ENCODE measurements at regions not wholly inside any gene's neighbourhood (a gene's known extent, or its start where the extent isn't known, plus 50 kb on each side); places are given as distances from the start of the nearest gene placed in this dataset.
"Not testable (repeated sequence)": the region's sequence is repeated elsewhere in the genome, so short reads cannot be mapped to it uniquely, and the experiment has no call there.

- Histone ChIP-seq H3K4me3 (no peak overlapping the region), H3K36me3 (no peaks in the 10 kb centered on the region), H3K27ac (no peak overlapping the region), H3K4me1 (no peaks in the 10 kb centered on the region), H3K27me3 (no peaks in the 10 kb centered on the region), H3K9me3 (peaks cover 0 to 9% (median 6%) of the 10 kb centered on the region in 3 donors)
- intact Hi-C loops (cut with DNase I; ENCODE audit: low total_unique reads) = no loop called here
- DNase-seq = no peak
- no peak for TF ChIP-seq CTCF (IDR thresholded peaks at IDR 0.05)
Observed at GRCh38 chr6:81098109-81098814, 654.2 kb downstream of the TENT5A start.

- H3K4me1 ChIP-seq; H3K27ac ChIP-seq; H3K4me3 ChIP-seq; DNase-seq; H3K36me3 ChIP-seq; H3K27me3 ChIP-seq; intact Hi-C loops (cut with DNase I; ENCODE audit: low total_unique reads); H3K9me3 ChIP-seq: not testable (repeated sequence)
Observed at GRCh38 chr6:81096464-81096863, 656.0 kb downstream of the TENT5A start.

GRCh38 chr6:81093051-81093450, 659.4 kb downstream of the TENT5A start:
- H3K4me3 ChIP-seq = no peak overlapping the region

GRCh38 chr6:81088145-81088544, 664.3 kb downstream of the TENT5A start:
- Histone ChIP-seq H3K27ac (no peak overlapping the region), H3K4me1 (peaks cover 0 to 13% (median 0%) of the 10 kb centered on the region in 4 donors), H3K36me3 (no peaks in the 10 kb centered on the region), H3K27me3 (no peaks in the 10 kb centered on the region), H3K9me3 (no peaks in the 10 kb centered on the region), H3K4me3 (no peak overlapping the region)
- no peak for TF ChIP-seq CTCF (IDR thresholded peaks at IDR 0.05)
- peak in 1 of 2 donors; percentile 29 for DNase-seq
- intact Hi-C loops (cut with DNase I; ENCODE audit: low total_unique reads) = no loop called here

More at GRCh38 chr6:81093051-81093450, 659.4 kb downstream of the TENT5A start:
- no peaks in the 10 kb centered on the region for H3K27me3 ChIP-seq
- no peaks in the 10 kb centered on the region for H3K9me3 ChIP-seq
- H3K36me3 ChIP-seq = no peaks in the 10 kb centered on the region
- H3K27ac ChIP-seq = no peak overlapping the region
- no peak for TF ChIP-seq CTCF (IDR thresholded peaks at IDR 0.05)
- peaks cover 0 to 5% (median 0%) of the 10 kb centered on the region in 4 donors for H3K4me1 ChIP-seq
- no peak for DNase-seq
- intact Hi-C loops (cut with DNase I; ENCODE audit: low total_unique reads) = no loop called here

- Histone ChIP-seq H3K36me3 (no peaks in the 10 kb centered on the region), H3K27ac (no peak overlapping the region), H3K4me3 (no peak overlapping the region), H3K4me1 (peaks cover 0 to 13% (median 0%) of the 10 kb centered on the region in 4 donors), H3K9me3 (no peaks in the 10 kb centered on the region), H3K27me3 (no peaks in the 10 kb centered on the region)
- intact Hi-C loops (cut with DNase I; ENCODE audit: low total_unique reads) = no loop called here
- no peak for DNase-seq
- no peak for TF ChIP-seq CTCF (IDR thresholded peaks at IDR 0.05)
Observed at GRCh38 chr6:81086991-81087390, 665.5 kb downstream of the TENT5A start.

- H3K4me1 ChIP-seq = peaks cover 0 to 13% (median 0%) of the 10 kb centered on the region in 4 donors
- no peak for DNase-seq
- H3K27ac ChIP-seq = no peak overlapping the region
- no peaks in the 10 kb centered on the region for H3K36me3 ChIP-seq
- intact Hi-C loops (cut with DNase I; ENCODE audit: low total_unique reads) = no loop called here
- H3K9me3 ChIP-seq = no peaks in the 10 kb centered on the region
- no peaks in the 10 kb centered on the region for H3K27me3 ChIP-seq
- H3K4me3 ChIP-seq = no peak overlapping the region
- TF ChIP-seq CTCF (IDR thresholded peaks at IDR 0.05) = no peak
Observed at GRCh38 chr6:81085431-81085790, 667.1 kb downstream of the TENT5A start.
